ENCODE measurements at regions not wholly inside any gene's neighbourhood (a gene's known extent, or its start where the extent isn't known, plus 50 kb on each side); places are given as distances from the start of the nearest gene placed in this dataset.
"Not testable (repeated sequence)": the region's sequence is repeated elsewhere in the genome, so short reads cannot be mapped to it uniquely, and the experiment has no call there.

- no peak for DNase-seq
Measured at GRCh38 chr22:22168941-22169867, 75.4 kb upstream of the VPREB1 start.

GRCh38 chr22:22168190-22168940 is 76.2 kb upstream of the VPREB1 start:
- DNase-seq: no peak

GRCh38 chr22:22167791-22168189 is 76.8 kb upstream of the VPREB1 start:
- DNase-seq: no peak

- DNase-seq: no peak
Measured at GRCh38 chr22:22166941-22167713, 77.5 kb upstream of the VPREB1 start.

GRCh38 chr22:22165936-22166710 is 78.5 kb upstream of the VPREB1 start:
- no peak for DNase-seq

GRCh38 chr22:22164541-22165272 is 79.9 kb upstream of the VPREB1 start:
- DNase-seq: no peak

- no peak for DNase-seq
Measured at GRCh38 chr22:22161924-22162851, 82.4 kb upstream of the VPREB1 start.

- not testable (repeated sequence) for DNase-seq
Measured at GRCh38 chr22:22160768-22161167, 83.8 kb upstream of the VPREB1 start.

GRCh38 chr22:22159384-22159783 is 85.2 kb upstream of the VPREB1 start:
- DNase-seq: no peak

- no peak for DNase-seq
Measured at GRCh38 chr22:22158965-22159364, 85.6 kb upstream of the VPREB1 start.

GRCh38 chr22:22158207-22158816 is 86.3 kb upstream of the VPREB1 start:
- no peak for DNase-seq

GRCh38 chr22:22157348-22157725 is 87.2 kb upstream of the VPREB1 start:
- DNase-seq: no peak

- DNase-seq: peak; percentile 74
Measured at GRCh38 chr22:22156716-22157347, 87.8 kb upstream of the VPREB1 start.

- DNase-seq: no peak
Measured at GRCh38 chr22:22156348-22156715, 88.3 kb upstream of the VPREB1 start.

- no peak for DNase-seq
Measured at GRCh38 chr22:22155607-22156006, 89.0 kb upstream of the VPREB1 start.

GRCh38 chr22:22155146-22155545 is 89.4 kb upstream of the VPREB1 start:
- DNase-seq: no peak

- no peak for DNase-seq
Measured at GRCh38 chr22:22154040-22154439, 90.5 kb upstream of the VPREB1 start.

GRCh38 chr22:22151308-22151707 is 93.3 kb upstream of the VPREB1 start:
- no peak for DNase-seq

- no peak for DNase-seq
Measured at GRCh38 chr22:22150457-22150856, 94.1 kb upstream of the VPREB1 start.

GRCh38 chr22:22148905-22149304 is 95.7 kb upstream of the VPREB1 start:
- no peak for DNase-seq

Data from activated CD8-positive, alpha-beta memory T cell treated with anti-CD3 and anti-CD28 coated beads, Interleukin-2, amount 50 U/mL, for 48 hours (primary cell).